ENCODE measurements at regions not wholly inside any gene's neighbourhood (a gene's known extent, or its start where the extent isn't known, plus 50 kb on each side); places are given as distances from the start of the nearest gene placed in this dataset.

DNA sequence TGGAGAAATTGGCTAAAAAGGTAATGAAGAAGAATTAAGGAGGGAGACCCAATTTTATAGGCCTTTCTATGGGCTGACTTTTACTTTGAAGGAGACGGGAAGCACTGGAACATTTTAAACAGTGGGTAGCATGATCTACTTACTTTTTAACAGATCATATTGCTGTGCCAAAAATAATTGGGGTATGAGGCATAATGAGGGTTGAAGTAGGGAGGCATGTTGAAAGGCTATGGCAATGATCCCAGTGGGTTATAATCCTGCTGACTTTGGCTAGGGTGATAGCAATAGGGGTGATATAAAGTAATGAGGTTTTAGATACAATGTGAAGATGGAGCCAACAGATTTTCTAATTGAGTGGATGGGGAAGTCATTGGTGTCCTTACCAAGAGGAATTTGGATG lies 73.2 kb downstream of the GPR37 start:
- no peak for DNase-seq

DNA sequence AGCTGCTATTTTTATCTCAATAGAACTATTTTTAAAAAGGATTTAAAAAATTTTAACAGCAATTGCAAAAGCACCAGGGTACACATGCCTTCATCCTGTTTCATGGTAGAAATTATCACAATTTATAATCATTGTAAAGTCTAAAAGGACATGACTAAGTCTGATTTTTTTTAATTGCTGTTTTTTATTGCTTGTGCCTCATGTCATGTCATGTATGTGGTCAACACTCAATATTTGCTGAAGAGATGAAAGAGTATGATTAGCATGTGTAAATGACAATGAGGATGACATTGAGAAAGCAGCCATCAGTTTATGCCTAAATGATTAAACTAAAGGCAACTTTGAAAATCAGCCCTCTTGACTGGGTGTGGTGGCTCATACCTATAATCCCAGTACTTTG lies 74.8 kb downstream of the GPR37 start:
- DNase-seq: no peak

DNA sequence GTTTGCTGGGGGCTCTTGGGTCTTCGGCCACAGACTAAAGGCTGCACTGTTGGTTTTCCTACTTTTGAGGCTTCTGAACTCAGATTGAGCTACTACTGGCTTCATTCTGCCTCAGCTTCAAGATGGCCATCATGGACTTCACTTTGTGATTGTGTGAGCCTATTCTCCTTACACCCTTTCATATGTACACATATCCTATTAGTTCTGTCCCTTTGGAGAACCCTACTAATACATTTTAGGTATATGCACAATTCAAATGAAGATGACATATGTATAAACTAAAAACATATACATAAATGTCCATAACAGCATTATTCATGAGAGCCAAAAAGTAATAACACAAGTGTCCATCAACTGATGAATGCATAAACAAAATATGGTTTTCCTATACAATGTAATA lies 75.7 kb downstream of the GPR37 start:
- DNase-seq: no peak

DNA sequence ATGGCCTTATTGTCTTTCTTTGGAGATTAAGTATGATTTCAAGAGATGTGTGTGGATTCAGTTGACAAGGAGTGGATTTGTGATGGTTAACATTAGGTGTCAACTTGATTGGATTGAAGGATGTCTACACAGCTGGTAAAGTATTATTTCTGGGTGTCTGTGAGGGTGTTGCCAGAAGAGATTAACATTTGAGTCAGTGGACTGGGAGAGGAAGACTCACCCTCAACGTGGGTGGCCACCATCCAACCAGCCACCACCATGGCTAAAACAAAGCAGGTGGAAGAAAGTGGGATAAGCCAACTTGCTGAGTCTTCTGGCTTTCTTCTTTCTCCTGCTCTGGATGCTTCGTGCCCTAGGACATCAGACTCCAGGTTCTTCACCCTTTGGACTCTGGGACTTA lies 76.1 kb downstream of the GPR37 start:
- no peak for DNase-seq

DNA sequence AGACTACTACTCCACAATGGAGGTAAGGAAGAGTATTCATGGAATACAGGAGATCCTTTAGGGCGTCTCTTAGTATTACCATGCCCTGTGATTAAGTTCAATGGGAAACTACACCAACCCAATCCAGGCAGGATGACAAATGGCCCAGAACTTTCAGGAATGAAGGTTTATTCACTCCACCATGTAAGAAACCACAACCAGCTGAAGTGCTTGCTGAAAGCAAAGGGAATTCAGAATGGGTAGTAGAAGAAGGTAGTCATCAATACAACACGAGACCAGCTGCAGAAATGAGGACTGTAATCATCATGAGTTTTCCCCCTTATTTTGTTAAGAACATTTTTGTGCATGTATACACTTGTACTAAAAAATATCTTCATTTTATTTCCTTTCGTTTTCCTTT lies 76.6 kb downstream of the GPR37 start:
- no peak for DNase-seq

DNA sequence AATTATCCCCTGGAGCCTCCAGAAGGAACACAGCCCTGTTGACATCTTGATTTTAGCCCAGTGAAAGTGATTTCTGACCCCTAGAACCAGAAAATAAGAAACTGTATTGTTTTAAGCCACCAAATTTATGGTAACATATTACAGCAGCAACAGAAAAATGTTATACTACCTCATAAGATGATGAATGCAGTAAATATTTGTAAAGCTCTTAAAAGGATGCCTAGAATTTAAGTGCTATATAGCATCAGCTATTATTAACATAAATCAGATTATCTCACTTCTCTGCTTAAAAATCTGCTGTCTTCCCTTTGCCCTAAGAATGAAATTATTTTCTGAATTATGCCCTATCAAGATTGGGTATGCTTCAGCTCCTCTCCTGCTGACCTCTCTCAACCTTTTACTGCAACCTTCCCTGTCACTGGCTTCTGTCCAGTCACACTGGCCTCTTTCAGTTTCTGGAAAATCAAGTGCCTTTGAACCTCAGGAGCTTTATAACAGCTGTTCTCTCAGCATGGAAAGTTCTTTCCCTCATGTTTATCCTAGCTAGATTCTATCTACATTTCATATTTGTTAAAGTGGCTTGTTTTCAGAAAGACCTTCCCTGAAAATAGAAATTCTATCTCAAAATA lies 78.9 kb downstream of the GPR37 start:
- DNase-seq: no peak

DNA sequence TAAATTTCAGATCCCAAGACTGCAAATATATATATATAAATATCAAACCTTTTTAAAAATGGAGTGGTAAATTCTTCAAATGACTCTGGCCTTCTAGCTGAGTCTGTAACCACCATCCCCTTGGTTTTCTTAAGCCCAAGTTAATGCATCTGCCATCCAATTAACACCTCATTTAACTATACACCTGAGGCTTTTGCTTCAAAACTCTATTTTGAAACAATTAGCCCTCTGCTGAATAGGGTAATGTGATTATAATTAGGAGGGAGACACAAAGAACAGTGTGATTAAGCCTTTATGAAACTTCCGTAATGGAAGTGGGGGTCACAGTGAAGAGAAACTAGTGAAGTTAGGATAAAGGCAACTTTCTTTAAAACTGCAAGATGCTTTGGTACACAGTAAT lies 83.6 kb downstream of the GPR37 start:
- no peak for DNase-seq

DNA sequence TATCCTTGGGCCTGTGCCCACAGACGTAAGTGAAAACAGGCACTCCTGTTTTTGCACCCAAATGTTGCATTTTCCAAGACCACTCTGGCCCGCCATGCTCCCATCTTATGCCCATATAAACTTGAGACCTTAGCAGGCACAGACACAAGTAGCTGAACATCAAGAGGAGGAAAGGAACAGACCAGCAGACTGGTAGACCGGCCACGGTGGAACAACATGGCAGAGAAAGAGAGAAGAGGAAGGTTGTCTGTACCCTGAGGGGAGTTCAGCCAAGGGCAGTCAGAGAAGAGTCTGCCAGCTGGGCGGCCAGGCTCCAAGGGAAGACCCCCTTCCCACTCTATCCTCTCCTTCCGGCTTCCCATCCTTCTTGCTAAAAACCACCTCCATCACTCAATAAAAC lies 85.3 kb downstream of the GPR37 start:
- DNase-seq: no peak

DNA sequence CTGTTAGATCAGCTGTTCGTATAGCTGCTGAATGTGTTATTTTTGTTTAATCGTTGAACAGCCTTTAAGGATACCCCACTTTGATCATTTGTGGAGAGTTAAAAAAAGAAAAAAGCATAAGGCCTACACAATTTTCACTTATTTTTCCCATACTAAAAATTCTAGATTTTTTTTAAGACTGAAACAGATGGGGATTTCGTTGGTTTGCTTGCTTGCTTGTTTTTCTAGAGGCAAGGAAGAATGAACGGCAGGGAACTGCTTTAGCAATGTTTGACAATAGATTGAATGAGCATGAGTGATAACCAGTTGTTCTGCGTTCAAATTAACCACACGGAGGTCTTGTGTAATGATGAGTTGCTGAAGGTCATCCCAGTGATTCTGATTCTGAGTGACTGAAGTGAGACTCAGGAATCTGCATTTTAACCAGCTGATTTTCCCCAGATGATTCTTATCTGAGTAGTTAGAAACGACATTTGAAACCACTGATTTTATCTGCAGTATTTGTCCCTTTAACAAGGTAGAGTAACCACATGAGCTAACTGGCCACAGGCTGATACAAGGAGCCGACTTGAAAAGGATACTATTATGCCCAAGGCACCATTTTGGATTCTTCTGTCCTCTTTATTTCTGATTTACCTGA lies 85.9 kb downstream of the GPR37 start:
- no peak for DNase-seq

DNA sequence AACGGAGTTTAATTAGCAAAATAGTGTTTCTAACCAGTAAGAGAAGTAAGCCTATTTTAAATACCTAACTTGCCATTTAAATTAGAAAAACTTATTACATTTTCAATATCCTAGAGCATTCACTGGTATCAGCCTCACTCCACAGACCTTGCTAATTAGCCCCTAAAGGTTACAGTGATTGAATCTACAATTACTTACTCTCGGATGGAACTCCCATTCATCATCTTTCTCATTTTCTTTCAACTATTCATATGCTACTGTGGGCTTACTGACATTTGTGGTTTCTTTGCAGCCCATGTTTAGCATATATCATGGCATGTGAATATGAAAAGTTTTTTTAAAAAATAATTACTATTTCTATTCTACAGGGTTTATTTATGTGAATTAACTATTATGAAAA lies 86.4 kb downstream of the GPR37 start:
- DNase-seq: no peak

DNA sequence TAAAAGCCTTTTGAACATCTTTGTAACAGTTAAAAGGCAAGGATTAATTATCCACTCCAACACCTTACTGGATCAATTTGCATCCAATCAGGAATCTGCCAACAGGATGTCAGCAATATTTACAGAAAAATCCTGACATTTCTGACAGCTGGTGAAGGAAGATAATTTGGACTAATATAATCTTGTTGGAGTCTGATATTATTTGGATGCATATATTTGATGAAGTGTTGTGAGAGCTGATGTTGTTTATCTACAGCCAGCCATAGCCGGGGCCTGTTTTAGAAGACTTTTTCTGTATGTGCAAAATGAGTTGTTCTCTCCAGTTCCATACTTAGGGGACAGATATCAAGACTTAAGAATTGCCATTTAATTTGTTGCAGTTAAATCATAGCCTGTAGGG lies 91.1 kb downstream of the GPR37 start:
- DNase-seq: no peak

DNA sequence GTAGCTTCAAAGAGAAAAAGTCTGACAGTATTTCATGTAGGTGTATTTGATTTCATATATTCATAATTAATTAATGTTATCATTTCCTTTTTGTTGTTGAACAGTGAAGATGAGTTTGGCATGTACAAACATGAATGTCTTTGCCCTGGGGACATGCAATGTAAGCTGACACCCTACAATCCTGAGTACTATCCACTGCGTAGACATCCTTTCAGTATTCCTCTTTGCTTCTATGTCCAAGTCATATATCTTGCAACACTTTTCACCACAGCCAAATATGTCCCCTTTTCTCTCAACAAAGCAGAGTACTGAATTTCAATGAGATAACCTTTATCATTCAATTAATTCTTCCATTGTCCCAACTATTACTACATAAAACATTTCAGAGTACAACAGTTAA lies 93.6 kb downstream of the GPR37 start:
- no peak for DNase-seq

DNA sequence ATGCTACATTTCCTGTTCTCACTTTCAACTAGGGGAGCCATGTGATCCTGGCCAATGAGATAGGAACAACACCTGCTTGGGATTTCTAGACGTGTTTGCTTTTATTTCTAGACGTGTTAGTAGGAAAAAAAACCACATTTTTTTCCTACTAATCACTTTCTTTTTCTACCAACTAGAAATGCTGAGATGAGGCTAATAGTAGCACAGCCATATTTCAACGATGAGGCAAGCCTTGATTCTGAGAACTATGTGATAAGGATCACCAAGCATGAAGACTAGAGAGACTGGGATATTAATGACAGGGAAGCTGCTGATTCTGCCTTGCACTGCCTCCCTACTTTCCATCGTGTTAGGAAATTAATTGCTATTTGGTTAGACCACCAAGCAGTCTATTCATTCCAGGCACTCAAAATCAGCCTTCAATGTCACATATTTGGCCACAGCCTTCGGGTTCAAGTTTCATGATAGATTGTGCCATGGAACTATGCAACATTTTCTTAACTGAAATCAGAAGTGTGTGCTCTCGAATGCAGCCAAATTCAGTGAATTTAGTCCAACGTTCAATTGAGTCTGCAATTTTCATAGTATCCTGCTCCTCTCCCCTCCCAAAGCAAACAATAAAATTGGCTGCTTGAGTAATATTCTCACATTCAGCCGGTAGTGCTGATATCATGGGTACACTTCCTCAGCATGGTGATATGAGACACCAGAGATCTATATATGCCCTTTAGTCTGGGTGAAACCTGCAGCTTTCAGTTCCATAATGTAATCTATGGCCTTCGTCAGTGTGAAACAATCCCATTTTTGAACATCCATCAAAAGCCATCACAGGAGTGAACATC lies 98.1 kb downstream of the GPR37 start:
- DNase-seq: no peak

DNA sequence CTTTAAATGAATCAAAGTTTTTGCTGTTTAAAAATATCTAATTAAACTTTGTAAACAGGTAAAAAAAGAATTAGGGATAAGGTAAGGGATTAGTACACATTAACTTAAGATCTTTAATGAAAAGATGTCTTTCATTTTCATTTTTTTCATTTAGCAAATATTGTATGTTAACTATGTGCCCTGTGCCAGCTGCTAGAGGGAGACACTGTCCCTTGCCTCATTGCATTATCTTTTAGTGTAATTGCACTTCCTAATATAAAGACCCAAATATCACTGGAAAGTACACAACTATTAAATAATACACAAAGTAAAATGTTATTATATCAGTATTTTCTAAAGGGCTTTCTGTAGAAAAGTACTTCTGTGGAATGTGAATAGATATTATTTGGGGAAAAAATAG lies 102.7 kb downstream of the GPR37 start:
- DNase-seq: no peak

DNA sequence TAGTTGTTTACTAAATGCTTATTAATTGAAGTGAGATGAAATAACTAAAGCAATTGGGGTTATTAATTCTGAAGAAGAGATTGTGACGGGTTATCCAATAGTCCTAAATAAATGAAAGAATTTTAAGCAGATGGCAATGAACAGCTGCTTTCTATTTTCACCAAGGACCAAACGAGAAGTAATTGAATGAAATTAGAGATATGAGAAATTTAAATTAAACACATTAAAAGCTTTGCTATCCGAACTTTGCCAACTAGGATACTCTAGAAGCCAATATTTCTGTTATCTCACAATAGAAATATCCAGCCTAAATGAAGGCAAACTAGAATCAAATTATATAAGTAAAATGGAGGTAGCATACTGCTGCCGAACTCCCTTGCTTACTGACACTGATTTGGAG lies 103.2 kb downstream of the GPR37 start:
- DNase-seq: no peak

DNA sequence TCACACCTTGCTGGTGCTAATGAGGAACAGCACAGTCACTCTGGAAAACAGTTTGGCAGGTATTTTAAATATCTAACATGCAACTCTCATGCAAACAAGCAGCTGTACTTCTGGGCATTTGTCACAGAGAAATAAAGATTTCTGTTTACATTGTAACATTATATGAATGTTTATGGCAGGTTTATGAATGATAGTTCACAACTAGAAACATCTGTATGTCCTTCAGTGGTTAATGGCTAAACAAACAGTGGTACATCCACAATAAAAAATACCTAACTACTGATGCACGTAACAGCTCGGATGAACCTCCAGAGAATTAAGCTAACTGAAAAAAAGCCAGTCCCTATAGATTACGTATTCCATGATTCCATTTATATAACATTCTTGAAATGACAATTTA lies 109.6 kb downstream of the GPR37 start:
- no peak for DNase-seq

DNA sequence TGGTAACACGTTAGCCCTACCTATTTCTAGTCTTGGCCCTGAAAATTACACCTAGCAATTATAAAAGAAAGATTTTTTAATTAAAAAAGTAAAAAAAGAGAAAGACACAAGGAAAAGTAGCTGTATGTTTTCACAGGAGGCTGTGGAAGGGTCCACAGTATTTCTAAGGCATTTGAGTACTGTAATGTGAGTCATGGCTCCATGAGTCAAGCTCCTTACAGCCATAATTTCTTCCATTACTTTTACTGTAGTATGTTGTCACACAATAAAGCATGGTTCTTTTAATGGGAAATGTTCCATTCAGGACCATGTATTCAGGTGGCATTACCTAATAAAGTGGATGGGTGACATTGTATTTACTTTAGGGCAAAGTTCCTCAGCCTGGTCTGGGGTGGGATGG lies 113.4 kb downstream of the GPR37 start:
- no peak for DNase-seq

DNA sequence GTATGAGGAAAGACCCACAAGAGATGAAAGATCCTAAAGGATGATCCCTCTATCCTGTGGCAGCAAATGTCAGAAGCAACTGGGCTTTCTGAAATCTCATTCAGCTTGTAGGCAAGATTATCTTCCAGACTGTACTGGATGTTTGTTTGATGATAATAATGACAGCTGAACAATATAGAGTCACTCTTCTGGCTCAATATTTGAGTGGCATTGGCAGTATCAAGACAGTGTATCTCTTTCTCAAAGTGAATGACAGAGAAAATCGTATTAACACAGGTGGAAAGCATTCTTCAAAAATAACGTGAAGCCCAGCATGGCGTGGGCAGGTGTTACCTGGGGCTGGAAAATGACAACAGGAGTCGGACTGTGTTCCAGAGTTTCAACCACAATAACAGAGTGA lies 114.5 kb downstream of the GPR37 start:
- DNase-seq: no peak

DNA sequence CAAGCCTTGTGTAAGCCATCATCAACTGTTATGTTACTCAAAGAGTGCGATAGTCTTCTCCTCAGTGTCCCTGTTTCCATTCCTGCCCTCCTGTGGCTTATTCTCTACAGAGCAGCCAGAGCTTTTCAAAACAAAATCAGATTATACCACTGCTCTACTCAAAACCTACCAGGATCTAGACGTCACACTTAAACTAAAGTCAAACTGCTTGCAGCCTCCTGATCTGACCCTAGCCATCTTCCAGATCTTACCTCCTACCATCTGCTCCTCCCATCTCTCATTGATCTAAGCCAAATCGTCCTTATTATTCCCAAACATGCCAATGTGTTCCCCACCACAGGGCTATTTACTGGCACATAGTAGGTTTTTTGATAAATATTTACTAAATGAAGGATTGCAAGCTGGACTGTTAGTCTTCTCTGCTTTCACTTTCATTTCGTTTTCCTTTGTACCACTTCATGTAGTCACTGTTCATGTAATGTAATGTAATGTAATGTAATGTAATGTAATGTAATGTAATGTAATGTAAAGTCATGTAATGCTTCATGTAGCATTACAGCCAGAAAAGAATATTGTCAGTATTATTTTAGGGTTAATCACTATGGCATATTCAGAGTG lies 116.1 kb downstream of the GPR37 start:
- no peak for DNase-seq

DNA sequence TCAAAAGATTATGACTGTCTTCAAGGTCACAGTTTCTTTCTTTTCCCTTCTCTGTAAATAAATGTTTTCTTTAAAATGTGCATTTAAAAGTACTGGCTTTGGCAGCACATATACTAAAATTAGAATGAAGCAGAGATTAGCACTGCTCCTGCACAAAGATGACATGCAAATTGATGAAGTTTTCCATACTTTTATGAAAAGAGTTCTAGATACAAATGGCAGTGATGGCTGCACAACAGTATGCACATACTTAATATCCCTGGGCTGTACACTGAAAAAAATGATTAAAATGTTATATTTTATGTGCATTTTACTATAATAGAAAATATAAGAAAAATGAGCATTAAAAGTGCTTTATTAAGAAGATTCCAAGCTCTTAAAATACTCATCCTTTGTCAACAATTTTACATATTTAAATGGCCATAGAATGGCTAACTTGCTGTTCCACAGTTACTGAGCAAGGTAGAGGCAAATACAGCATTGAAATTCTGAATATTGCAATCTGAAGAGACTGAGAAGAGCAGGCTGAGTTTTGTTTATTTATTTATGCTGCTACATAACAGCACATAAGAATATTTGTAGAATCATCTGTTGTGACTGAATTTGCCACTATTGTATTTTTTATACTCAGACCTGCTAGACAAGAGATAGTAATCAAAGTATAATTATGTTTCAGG lies 117.8 kb downstream of the GPR37 start:
- DNase-seq: no peak

DNA sequence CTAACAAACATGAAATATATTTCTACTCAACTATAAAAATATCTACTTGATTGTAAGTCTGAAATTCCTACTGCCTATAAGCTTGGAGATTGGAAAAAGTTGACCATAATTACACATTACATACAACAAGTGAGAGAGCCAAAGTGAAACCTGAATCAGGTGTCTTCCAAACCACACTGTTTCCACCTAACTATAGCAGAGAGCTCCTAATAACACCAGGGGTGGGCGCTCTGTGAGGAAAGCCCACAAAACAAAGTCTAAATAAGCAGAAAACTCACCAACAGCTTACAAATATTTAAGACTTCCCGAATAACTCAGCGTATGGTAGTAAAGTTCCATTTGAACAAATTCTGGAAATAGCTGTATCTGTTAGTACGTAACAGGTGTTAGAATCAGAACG lies 119.9 kb downstream of the GPR37 start:
- no peak for DNase-seq

DNA sequence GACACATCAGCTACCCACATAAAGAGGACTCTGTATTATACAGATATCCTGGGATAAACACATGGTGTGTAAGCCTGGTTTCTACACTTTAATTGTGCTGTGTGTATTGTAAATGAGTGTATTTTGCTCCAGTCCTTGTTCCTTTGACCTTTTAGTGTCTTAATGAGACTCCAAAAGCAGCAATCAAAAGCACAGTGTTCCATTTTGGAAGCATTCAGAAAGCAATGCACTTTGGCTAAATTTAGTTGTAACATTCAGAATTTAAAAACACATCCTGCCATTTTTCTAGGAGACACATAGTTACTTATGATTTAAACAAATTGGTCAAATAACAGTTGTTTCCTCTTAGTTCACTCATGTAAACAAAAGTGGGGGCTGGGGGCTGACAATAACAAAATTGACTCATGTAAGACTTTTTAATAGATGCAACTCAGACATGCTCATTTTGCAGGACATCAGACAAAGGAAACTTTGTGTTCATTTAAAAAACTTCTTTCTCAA lies 122.2 kb downstream of the GPR37 start:
- no peak for DNase-seq

DNA sequence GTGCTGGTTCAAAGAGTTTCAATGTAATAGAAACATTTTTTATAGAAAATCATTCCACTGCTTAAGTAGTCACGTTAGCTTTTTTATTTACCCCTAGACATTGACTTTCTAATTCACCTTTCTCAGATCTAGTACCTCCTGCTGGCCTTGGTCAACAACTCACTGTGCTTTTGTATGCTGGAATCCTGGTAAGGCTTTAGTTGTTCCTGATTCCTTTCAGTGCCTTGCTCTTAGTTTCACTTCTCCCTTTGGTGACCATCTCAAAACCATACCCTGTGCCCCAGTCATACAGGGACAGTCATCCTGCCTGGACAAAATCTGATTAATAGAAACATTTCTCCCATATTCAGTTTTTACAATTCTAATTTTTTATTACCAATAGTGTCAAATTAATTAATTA lies 130.2 kb downstream of the GPR37 start:
- no peak for DNase-seq
